ENCODE measurements at regions not wholly inside any gene's neighbourhood (a gene's known extent, or its start where the extent isn't known, plus 50 kb on each side); places are given as distances from the start of the nearest gene placed in this dataset.

DNA sequence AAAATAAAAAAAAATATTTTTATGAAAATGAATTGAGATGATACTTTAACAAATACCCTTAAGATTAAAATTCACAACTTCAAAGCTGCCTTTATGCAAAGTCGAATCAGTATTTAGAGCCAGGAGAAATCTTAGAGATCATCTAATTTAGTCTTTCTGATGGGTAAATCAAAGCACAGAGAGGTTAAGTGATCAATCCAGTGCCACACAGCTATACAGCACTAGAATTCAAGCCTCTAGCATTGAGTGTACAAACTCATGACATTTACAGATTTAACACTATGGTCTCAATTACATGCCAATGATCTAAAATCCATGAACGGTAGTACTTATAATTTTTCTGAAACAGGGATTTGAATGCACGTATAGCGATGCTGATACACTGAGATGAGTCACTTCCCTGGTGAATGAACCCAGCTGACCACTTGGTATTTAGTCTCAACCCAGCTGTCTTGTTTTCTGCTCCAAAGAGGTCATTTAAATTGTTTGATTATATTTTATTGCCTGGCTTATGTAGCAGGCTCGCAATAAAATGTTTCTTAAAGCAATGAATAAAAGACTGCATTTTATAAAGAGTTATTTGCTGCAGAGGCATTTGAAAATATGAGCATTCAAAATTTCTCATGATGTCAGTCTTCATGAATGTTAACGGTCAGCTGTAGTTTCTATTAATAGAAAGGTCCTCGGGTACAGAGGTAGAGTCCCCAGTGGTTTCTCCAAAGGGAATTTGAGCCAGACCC lies 152.4 kb upstream of the PRICKLE1 start:
- Histone ChIP-seq H3K36me3 (ENCODE audit: insufficient read depth, low read length) (no peaks in the 10 kb centered on the region), H3K4me2 (ENCODE audit: low read length) (no peak overlapping the region), H3K27me3 (ENCODE audit: insufficient read depth, low read depth, low read length) (no peaks in the 10 kb centered on the region), H3K9ac (ENCODE audit: low read length) (no peak overlapping the region), H3K79me2 (replicated peaks; ENCODE audit: insufficient read depth, low read length) (no peaks in the 10 kb centered on the region), H3K4me3 (ENCODE audit: low read length) (no peak overlapping the region), H4K20me1 (ENCODE audit: insufficient read depth) (no peaks in the 10 kb centered on the region), H2AFZ (ENCODE audit: low read depth, low read length) (no peak overlapping the region), H3K27ac (ENCODE audit: low read length) (no peak overlapping the region), H3K9me2 (ENCODE audit: insufficient read depth, low read length) (no peaks in the 10 kb centered on the region), H3F3A (ENCODE audit: insufficient read depth, low read length, poor library complexity, severe bottlenecking) (no peaks in the 10 kb centered on the region), H3K9me3 (ENCODE audit: low read length) (no peaks in the 10 kb centered on the region)
- TF ChIP-seq RAD21 (conservative IDR thresholded peaks at IDR 0.05) (no peak), EZH2 (IDR thresholded peaks at IDR 0.05; ENCODE audit: borderline replicate concordance, insufficient read depth, low read length, poor library complexity, severe bottlenecking) (no peak), MXI1 (conservative IDR thresholded peaks at IDR 0.05; ENCODE audit: poor library complexity, severe bottlenecking) (no peak), EP300 (conservative IDR thresholded peaks at IDR 0.05; ENCODE audit: poor library complexity, severe bottlenecking) (no peak), POLR2AphosphoS5 (IDR thresholded peaks at IDR 0.05) (no peak), TAF1 (IDR thresholded peaks at IDR 0.05; ENCODE audit: low read depth) (no peak), SMC3 (conservative IDR thresholded peaks at IDR 0.05; ENCODE audit: poor library complexity) (no peak)
- TF ChIP-seq, protein P1, sequence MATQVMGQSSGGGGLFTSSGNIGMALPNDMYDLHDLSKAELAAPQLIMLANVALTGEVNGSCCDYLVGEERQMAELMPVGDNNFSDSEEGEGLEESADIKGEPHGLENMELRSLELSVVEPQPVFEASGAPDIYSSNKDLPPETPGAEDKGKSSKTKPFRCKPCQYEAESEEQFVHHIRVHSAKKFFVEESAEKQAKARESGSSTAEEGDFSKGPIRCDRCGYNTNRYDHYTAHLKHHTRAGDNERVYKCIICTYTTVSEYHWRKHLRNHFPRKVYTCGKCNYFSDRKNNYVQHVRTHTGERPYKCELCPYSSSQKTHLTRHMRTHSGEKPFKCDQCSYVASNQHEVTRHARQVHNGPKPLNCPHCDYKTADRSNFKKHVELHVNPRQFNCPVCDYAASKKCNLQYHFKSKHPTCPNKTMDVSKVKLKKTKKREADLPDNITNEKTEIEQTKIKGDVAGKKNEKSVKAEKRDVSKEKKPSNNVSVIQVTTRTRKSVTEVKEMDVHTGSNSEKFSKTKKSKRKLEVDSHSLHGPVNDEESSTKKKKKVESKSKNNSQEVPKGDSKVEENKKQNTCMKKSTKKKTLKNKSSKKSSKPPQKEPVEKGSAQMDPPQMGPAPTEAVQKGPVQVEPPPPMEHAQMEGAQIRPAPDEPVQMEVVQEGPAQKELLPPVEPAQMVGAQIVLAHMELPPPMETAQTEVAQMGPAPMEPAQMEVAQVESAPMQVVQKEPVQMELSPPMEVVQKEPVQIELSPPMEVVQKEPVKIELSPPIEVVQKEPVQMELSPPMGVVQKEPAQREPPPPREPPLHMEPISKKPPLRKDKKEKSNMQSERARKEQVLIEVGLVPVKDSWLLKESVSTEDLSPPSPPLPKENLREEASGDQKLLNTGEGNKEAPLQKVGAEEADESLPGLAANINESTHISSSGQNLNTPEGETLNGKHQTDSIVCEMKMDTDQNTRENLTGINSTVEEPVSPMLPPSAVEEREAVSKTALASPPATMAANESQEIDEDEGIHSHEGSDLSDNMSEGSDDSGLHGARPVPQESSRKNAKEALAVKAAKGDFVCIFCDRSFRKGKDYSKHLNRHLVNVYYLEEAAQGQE (IDR thresholded peaks at IDR 0.05; ENCODE audit: borderline replicate concordance) = no peak
- TF ChIP-seq, protein P2, sequence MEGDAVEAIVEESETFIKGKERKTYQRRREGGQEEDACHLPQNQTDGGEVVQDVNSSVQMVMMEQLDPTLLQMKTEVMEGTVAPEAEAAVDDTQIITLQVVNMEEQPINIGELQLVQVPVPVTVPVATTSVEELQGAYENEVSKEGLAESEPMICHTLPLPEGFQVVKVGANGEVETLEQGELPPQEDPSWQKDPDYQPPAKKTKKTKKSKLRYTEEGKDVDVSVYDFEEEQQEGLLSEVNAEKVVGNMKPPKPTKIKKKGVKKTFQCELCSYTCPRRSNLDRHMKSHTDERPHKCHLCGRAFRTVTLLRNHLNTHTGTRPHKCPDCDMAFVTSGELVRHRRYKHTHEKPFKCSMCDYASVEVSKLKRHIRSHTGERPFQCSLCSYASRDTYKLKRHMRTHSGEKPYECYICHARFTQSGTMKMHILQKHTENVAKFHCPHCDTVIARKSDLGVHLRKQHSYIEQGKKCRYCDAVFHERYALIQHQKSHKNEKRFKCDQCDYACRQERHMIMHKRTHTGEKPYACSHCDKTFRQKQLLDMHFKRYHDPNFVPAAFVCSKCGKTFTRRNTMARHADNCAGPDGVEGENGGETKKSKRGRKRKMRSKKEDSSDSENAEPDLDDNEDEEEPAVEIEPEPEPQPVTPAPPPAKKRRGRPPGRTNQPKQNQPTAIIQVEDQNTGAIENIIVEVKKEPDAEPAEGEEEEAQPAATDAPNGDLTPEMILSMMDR (IDR thresholded peaks at IDR 0.05; ENCODE audit: poor library complexity, severe bottlenecking) = no peak

DNA sequence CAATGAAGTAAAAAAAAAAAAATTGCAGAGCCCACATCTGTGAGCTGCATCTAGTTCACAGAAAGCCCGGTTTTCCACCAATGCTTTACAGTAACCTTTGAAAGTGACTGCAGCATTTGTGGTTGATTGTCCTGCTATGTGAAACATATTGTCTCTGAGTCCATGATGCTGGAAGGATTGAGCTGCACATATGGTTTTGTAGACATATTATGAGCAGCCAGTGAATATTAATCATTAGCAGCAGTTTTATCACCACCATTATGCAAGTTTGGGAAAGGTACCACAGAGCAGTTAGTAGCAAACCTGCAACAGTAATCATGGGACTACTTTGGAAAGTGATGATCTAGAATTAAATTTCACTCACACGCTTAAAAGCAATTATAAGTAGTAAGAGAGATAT lies 151.5 kb upstream of the PRICKLE1 start:
- no peak overlapping the region for H3K27ac ChIP-seq (ENCODE audit: low read length)
- no peak overlapping the region for H3K4me3 ChIP-seq (ENCODE audit: low read length)
- no peaks in the 10 kb centered on the region for H3F3A ChIP-seq (ENCODE audit: insufficient read depth, low read length, poor library complexity, severe bottlenecking)
- H3K4me2 ChIP-seq (ENCODE audit: low read length) = no peak overlapping the region
- no peaks in the 10 kb centered on the region for H4K20me1 ChIP-seq (ENCODE audit: insufficient read depth)
- H2AFZ ChIP-seq (ENCODE audit: low read depth, low read length) = no peak overlapping the region
- no peaks in the 10 kb centered on the region for H3K9me3 ChIP-seq (ENCODE audit: low read length)
- no peaks in the 10 kb centered on the region for H3K36me3 ChIP-seq (ENCODE audit: insufficient read depth, low read length)
- no peaks in the 10 kb centered on the region for H3K9me2 ChIP-seq (ENCODE audit: insufficient read depth, low read length)
- no peaks in the 10 kb centered on the region for H3K79me2 ChIP-seq (replicated peaks; ENCODE audit: insufficient read depth, low read length)
- TF ChIP-seq, protein P2 (IDR thresholded peaks at IDR 0.05; ENCODE audit: poor library complexity, severe bottlenecking) = no peak
- TF ChIP-seq SMC3 (conservative IDR thresholded peaks at IDR 0.05; ENCODE audit: poor library complexity) (no peak), MXI1 (conservative IDR thresholded peaks at IDR 0.05; ENCODE audit: poor library complexity, severe bottlenecking) (no peak), EP300 (conservative IDR thresholded peaks at IDR 0.05; ENCODE audit: poor library complexity, severe bottlenecking) (no peak), EZH2 (IDR thresholded peaks at IDR 0.05; ENCODE audit: borderline replicate concordance, insufficient read depth, low read length, poor library complexity, severe bottlenecking) (no peak), RAD21 (conservative IDR thresholded peaks at IDR 0.05) (no peak)
- TF ChIP-seq, protein P1 (IDR thresholded peaks at IDR 0.05; ENCODE audit: borderline replicate concordance) = no peak
- H3K9ac ChIP-seq (ENCODE audit: low read length) = no peak overlapping the region
- H3K27me3 ChIP-seq (ENCODE audit: insufficient read depth, low read depth, low read length) = no peaks in the 10 kb centered on the region
